Smooth muscle cell (in vitro differentiated cells): ENCODE measurements at regions not wholly inside any gene's neighbourhood (a gene's known extent, or its start where the extent isn't known, plus 50 kb on each side); places are given as distances from the start of the nearest gene placed in this dataset.

Experiments
- DNase-seq: peaks from one replicate; lab custom pipeline; 2025; ENCODE audit not compliant: unreplicated experiment; lab: John Stamatoyannopoulos, UW
- H2AFZ ChIP-seq: fragments of 200-600 bp; sonication (generic); 2 replicates; pipeline ENCODE4 v1.6.0; 2016; ENCODE audit warnings: antibody characterized with exemption, low read depth, mild to moderate bottlenecking
- H3F3A ChIP-seq: fragments of 200-600 bp; sonication (generic); 2 replicates; pipeline ENCODE4 v1.6.0; 2017; ENCODE audit warnings: antibody characterized with exemption, low read depth
- H3K27ac ChIP-seq: fragments of 200-600 bp; sonication (generic); 2 replicates; pipeline ENCODE4 v1.5.1; 2016; ENCODE audit warnings: low read depth, mild to moderate bottlenecking
- H3K27me3 ChIP-seq: fragments of 200-600 bp; sonication (generic); 2 replicates; pipeline ENCODE4 v1.6.1; 2016; ENCODE audit warnings: low read depth, mild to moderate bottlenecking
- H3K36me3 ChIP-seq: fragments of 200-600 bp; sonication (generic); 2 replicates; pipeline ENCODE4 v1.5.1; 2016; ENCODE audit warnings: low read depth
- H3K4me1 ChIP-seq: fragments of 200-600 bp; sonication (generic); 2 replicates; pipeline ENCODE4 v1.5.1; 2016; ENCODE audit warnings: low read depth
- H3K4me2 ChIP-seq: fragments of 200-600 bp; sonication (generic); 2 replicates; pipeline ENCODE4 v1.6.0; 2016; ENCODE audit warnings: mild to moderate bottlenecking
- H3K4me3 ChIP-seq: fragments of 200-600 bp; sonication (generic); 2 replicates; pipeline ENCODE4 v1.5.1; 2016; ENCODE audit warnings: mild to moderate bottlenecking
- H3K79me2 ChIP-seq: fragments of 200-600 bp; sonication (generic); 2 replicates; pipeline ENCODE4 v1.6.0; 2016; ENCODE audit warnings: low read depth, mild to moderate bottlenecking
- H3K9ac ChIP-seq: fragments of 200-600 bp; sonication (generic); 2 replicates; pipeline ENCODE4 v1.6.0; 2016; ENCODE audit warnings: low read depth
- H3K9me3 ChIP-seq: fragments of 200-600 bp; sonication (generic); replicated peaks from 2 replicates; pipeline ENCODE4 v1.5.1; 2016; ENCODE audit warnings: low read depth
- H4K20me1 ChIP-seq: fragments of 200-600 bp; sonication (generic); 2 replicates; pipeline ENCODE4 v1.6.0; 2016; ENCODE audit warnings: low read depth
- WGBS: methylation state at CpG from one replicate; pipeline ENCODE4 v1.1.7; 2016; ENCODE audit warnings: low lambda C conversion rate; 5-methylcytosine and 5-hydroxymethylcytosine counted together
- TF ChIP-seq, protein P1 (sequence below): fragments of 200-600 bp; sonication (generic); IDR thresholded peaks from 2 replicates; pipeline ENCODE4 v1.5.1; 2017; ENCODE audit warnings: borderline replicate concordance, mild to moderate bottlenecking, antibody characterized with exemption; ENCODE audit not compliant: insufficient read depth, poor library complexity, severe bottlenecking

DNA sequence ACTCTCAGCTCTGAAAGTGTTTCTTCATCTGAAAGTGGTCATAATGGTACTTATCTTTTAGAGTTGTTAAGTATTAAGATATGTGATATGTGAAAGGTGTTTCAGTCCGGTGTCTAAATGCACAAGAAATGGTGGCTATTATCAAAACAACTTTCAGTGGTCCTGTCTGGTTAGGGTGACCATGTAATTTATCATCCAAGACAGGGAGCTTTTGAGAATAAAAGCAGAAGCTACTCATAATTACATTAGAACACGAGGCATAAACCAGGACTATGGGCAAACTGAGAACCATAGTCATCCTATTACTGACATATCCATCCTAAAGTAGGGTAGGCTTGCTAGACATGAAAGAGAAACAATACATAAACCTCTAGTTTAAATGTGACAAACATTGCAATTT is 418.1 kb upstream of the SEMA6A start:
- H3F3A ChIP-seq: no peaks in the 10 kb centered on the region
- WGBS: 82% methylated on average over 2 of the region's 2 CpGs

DNA sequence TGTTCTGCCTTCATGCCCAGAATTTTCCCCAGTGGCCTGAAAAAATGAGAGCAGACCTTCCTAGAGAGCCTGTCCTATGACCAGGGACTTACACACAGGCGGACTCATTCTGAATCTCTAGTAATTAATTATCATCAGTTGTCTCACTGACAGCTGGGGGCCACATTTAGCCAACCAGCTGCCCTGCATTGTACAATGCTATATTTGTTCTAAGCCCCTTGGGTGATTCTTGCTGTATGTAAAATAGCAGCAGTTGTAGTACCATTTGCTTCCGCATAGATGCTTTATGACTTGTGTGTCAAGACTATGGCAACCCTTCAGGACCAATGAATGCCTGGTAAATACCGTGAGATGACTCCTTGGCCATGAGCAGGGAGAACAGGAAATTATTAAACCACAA is 415.4 kb upstream of the SEMA6A start:
- H3K9ac ChIP-seq: no peak overlapping the region
- H4K20me1 ChIP-seq: no peaks in the 10 kb centered on the region
- no peak overlapping the region for H2AFZ ChIP-seq
- TF ChIP-seq, protein P1, sequence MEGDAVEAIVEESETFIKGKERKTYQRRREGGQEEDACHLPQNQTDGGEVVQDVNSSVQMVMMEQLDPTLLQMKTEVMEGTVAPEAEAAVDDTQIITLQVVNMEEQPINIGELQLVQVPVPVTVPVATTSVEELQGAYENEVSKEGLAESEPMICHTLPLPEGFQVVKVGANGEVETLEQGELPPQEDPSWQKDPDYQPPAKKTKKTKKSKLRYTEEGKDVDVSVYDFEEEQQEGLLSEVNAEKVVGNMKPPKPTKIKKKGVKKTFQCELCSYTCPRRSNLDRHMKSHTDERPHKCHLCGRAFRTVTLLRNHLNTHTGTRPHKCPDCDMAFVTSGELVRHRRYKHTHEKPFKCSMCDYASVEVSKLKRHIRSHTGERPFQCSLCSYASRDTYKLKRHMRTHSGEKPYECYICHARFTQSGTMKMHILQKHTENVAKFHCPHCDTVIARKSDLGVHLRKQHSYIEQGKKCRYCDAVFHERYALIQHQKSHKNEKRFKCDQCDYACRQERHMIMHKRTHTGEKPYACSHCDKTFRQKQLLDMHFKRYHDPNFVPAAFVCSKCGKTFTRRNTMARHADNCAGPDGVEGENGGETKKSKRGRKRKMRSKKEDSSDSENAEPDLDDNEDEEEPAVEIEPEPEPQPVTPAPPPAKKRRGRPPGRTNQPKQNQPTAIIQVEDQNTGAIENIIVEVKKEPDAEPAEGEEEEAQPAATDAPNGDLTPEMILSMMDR: no peak
- no peaks in the 10 kb centered on the region for H3K79me2 ChIP-seq
- WGBS: 89% methylated on average over 3 of the region's 3 CpGs
- H3F3A ChIP-seq: no peaks in the 10 kb centered on the region
- DNase-seq: no peak
- no peaks in the 10 kb centered on the region for H3K27me3 ChIP-seq
- H3K4me1 ChIP-seq: no peaks in the 10 kb centered on the region
- H3K4me3 ChIP-seq: no peak overlapping the region
- no peaks in the 10 kb centered on the region for H3K9me3 ChIP-seq
- no peak overlapping the region for H3K4me2 ChIP-seq
- no peaks in the 10 kb centered on the region for H3K36me3 ChIP-seq
- no peak overlapping the region for H3K27ac ChIP-seq

More for the DNA sequence above, 418.1 kb upstream of the SEMA6A start:
- no peaks in the 10 kb centered on the region for H3K9me3 ChIP-seq
- H3K4me3 ChIP-seq: no peak overlapping the region
- H4K20me1 ChIP-seq: no peaks in the 10 kb centered on the region
- DNase-seq: no peak
- H2AFZ ChIP-seq: no peak overlapping the region
- no peak overlapping the region for H3K9ac ChIP-seq
- no peaks in the 10 kb centered on the region for H3K27me3 ChIP-seq
- H3K4me2 ChIP-seq: no peak overlapping the region
- TF ChIP-seq, protein P1: no peak
- H3K79me2 ChIP-seq: no peaks in the 10 kb centered on the region
- H3K27ac ChIP-seq: no peak overlapping the region
- no peaks in the 10 kb centered on the region for H3K4me1 ChIP-seq
- H3K36me3 ChIP-seq: no peaks in the 10 kb centered on the region

DNA sequence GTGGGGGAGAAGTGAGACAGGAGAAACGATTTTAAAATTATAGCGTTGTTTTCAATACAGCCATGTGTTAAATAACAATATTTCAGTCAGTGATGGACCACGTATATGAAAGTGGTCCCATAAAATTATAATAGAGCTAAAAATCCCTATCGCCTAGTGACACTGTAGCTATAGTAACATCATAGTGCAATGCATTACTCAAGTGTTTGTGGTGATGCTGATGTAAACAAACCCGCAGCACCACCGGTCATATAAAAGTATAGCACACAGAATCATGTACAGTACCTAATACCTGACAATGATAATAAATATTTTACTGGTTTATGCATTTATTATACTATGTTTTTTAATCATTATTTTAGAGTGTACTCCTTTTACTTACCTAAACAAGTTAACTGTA is 407.4 kb upstream of the SEMA6A start:
- Histone ChIP-seq H3K27ac (no peak overlapping the region), H3K79me2 (no peaks in the 10 kb centered on the region)

DNA sequence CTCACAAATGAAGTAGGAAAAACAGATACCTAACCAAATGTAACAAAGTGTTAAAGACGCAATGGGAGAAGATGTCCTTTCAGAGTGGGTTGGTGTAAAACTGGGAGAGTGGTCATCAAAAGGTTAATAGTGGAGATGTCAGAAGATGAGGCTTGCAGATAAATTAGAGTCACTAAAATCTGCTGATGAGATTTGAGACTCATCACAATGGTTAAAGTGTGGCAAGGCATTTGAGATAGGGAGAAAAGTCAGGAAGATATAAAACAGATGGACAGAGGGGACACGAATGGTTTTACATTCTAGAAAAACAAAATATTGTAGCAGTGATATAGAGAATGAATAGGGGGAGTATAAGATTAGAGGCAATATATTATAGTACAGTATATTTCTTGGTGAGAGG is 406.0 kb upstream of the SEMA6A start:
- DNase-seq: no peak
- no peaks in the 10 kb centered on the region for H3F3A ChIP-seq
- no peak overlapping the region for H3K27ac ChIP-seq
- TF ChIP-seq, protein P1: no peak
- H3K9ac ChIP-seq: no peak overlapping the region
- no peaks in the 10 kb centered on the region for H4K20me1 ChIP-seq
- H3K36me3 ChIP-seq: no peaks in the 10 kb centered on the region
- H3K4me3 ChIP-seq: no peak overlapping the region
- no peak overlapping the region for H3K4me2 ChIP-seq
- H3K79me2 ChIP-seq: no peaks in the 10 kb centered on the region
- H2AFZ ChIP-seq: no peak overlapping the region
- H3K9me3 ChIP-seq: no peaks in the 10 kb centered on the region
- H3K27me3 ChIP-seq: no peaks in the 10 kb centered on the region
- WGBS: 76% methylated on average over 2 of the region's 2 CpGs
- no peaks in the 10 kb centered on the region for H3K4me1 ChIP-seq

More for the DNA sequence above, 407.4 kb upstream of the SEMA6A start:
- DNase-seq: no peak
- H3K36me3 ChIP-seq: no peaks in the 10 kb centered on the region
- no peaks in the 10 kb centered on the region for H3K27me3 ChIP-seq
- no peak overlapping the region for H3K4me3 ChIP-seq
- WGBS: 87% methylated on average over 6 of the region's 6 CpGs
- TF ChIP-seq, protein P1: no peak
- no peaks in the 10 kb centered on the region for H4K20me1 ChIP-seq
- no peaks in the 10 kb centered on the region for H3K9me3 ChIP-seq
- H3K4me2 ChIP-seq: no peak overlapping the region
- no peak overlapping the region for H2AFZ ChIP-seq
- H3K4me1 ChIP-seq: no peaks in the 10 kb centered on the region
- no peak overlapping the region for H3K9ac ChIP-seq
- no peaks in the 10 kb centered on the region for H3F3A ChIP-seq
